ENCODE measurements at regions not wholly inside any gene's neighbourhood (a gene's known extent, or its start where the extent isn't known, plus 50 kb on each side); places are given as distances from the start of the nearest gene placed in this dataset.

GRCh38 chr4:116899561-116899960, 185.8 kb downstream of the TRAM1L1 start:
- DNase-seq, result no peak
- peaks cover 3% of the 10 kb centered on the region for H3K27me3 Mint-ChIP-seq (ENCODE audit: insufficient read depth, unreplicated experiment)
- no TSS peak for BruUV-seq (replicated peaks)

GRCh38 chr4:116885579-116885978, 199.8 kb downstream of the TRAM1L1 start:
- no peak for DNase-seq

More at GRCh38 chr4:116899561-116899960, 185.8 kb downstream of the TRAM1L1 start:
- H3K4me1 ChIP-seq, result no peaks in the 10 kb centered on the region
- POLR2A ChIA-PET, result no interaction called here
- no peaks in the 10 kb centered on the region for H3K9me3 Mint-ChIP-seq (ENCODE audit: unreplicated experiment)
- H3K36me3 Mint-ChIP-seq (ENCODE audit: insufficient read depth, unreplicated experiment), result no peaks in the 10 kb centered on the region
- H3K27ac Mint-ChIP-seq (ENCODE audit: unreplicated experiment), result no peak overlapping the region
- no peaks in the 10 kb centered on the region for H3K9me3 ChIP-seq
- no peaks in the 10 kb centered on the region for H3K4me1 Mint-ChIP-seq (ENCODE audit: low read depth, unreplicated experiment)
- intact Hi-C loops (cut with micrococcal nuclease; ENCODE audit: unreplicated experiment), result no loop called here
- H3K4me3 ChIP-seq (ENCODE audit: low read depth, low read length), result no peak overlapping the region
- H3K36me3 ChIP-seq (ENCODE audit: control insufficient read depth, insufficient read depth, low read length), result no peaks in the 10 kb centered on the region
- TF ChIP-seq CTCF (IDR thresholded peaks at IDR 0.05; ENCODE audit: insufficient read depth in 1 of 2, low read depth in 1 of 2, low read length in 1 of 2, severe bottlenecking in 1 of 2, unreplicated experiment in 1 of 2), result no peak
- no peak overlapping the region for H3K4me3 Mint-ChIP-seq (ENCODE audit: unreplicated experiment)
- CTCF ChIA-PET, result no interaction called here
- H3K27me3 ChIP-seq (replicated peaks; ENCODE audit: control insufficient read depth, insufficient read depth, low read length), result no peaks in the 10 kb centered on the region

GRCh38 chr4:116882503-116882902, 202.9 kb downstream of the TRAM1L1 start:
- intact Hi-C loops (cut with micrococcal nuclease; ENCODE audit: unreplicated experiment), result no loop called here
- H3K36me3 ChIP-seq (ENCODE audit: control insufficient read depth, insufficient read depth, low read length), result no peaks in the 10 kb centered on the region
- BruUV-seq (replicated peaks), result no TSS peak
- no peak for TF ChIP-seq CTCF (IDR thresholded peaks at IDR 0.05; ENCODE audit: insufficient read depth in 1 of 2, low read depth in 1 of 2, low read length in 1 of 2, severe bottlenecking in 1 of 2, unreplicated experiment in 1 of 2)
- ChIA-PET POLR2A (no interaction called here), CTCF (no interaction called here)
- H3K27me3 ChIP-seq (replicated peaks; ENCODE audit: control insufficient read depth, insufficient read depth, low read length), result no peaks in the 10 kb centered on the region
- H3K4me1 ChIP-seq, result no peaks in the 10 kb centered on the region
- no peaks in the 10 kb centered on the region for H3K36me3 Mint-ChIP-seq (ENCODE audit: insufficient read depth, unreplicated experiment)
- H3K4me1 Mint-ChIP-seq (ENCODE audit: low read depth, unreplicated experiment), result no peaks in the 10 kb centered on the region
- H3K9me3 ChIP-seq, result no peaks in the 10 kb centered on the region
- no peaks in the 10 kb centered on the region for H3K27me3 Mint-ChIP-seq (ENCODE audit: insufficient read depth, unreplicated experiment)
- no peak for DNase-seq
- no peaks in the 10 kb centered on the region for H3K9me3 Mint-ChIP-seq (ENCODE audit: unreplicated experiment)
- H3K4me3 Mint-ChIP-seq (ENCODE audit: unreplicated experiment), result no peak overlapping the region
- no peak overlapping the region for H3K4me3 ChIP-seq (ENCODE audit: low read depth, low read length)
- H3K27ac Mint-ChIP-seq (ENCODE audit: unreplicated experiment), result no peak overlapping the region

More at GRCh38 chr4:116885579-116885978, 199.8 kb downstream of the TRAM1L1 start:
- H3K27me3 ChIP-seq (replicated peaks; ENCODE audit: control insufficient read depth, insufficient read depth, low read length), result no peaks in the 10 kb centered on the region
- no TSS peak for BruUV-seq (replicated peaks)
- no peak for TF ChIP-seq CTCF (IDR thresholded peaks at IDR 0.05; ENCODE audit: insufficient read depth in 1 of 2, low read depth in 1 of 2, low read length in 1 of 2, severe bottlenecking in 1 of 2, unreplicated experiment in 1 of 2)
- no peaks in the 10 kb centered on the region for H3K4me1 ChIP-seq
- intact Hi-C loops (cut with micrococcal nuclease; ENCODE audit: unreplicated experiment), result no loop called here
- no peaks in the 10 kb centered on the region for H3K9me3 ChIP-seq
- POLR2A ChIA-PET, result no interaction called here
- Mint-ChIP-seq H3K36me3 (ENCODE audit: insufficient read depth, unreplicated experiment) (no peaks in the 10 kb centered on the region), H3K4me3 (ENCODE audit: unreplicated experiment) (no peak overlapping the region), H3K4me1 (ENCODE audit: low read depth, unreplicated experiment) (no peaks in the 10 kb centered on the region), H3K27ac (ENCODE audit: unreplicated experiment) (no peak overlapping the region), H3K9me3 (ENCODE audit: unreplicated experiment) (no peaks in the 10 kb centered on the region), H3K27me3 (ENCODE audit: insufficient read depth, unreplicated experiment) (no peaks in the 10 kb centered on the region)
- CTCF ChIA-PET, result no interaction called here
- H3K36me3 ChIP-seq (ENCODE audit: control insufficient read depth, insufficient read depth, low read length), result no peaks in the 10 kb centered on the region
- no peak overlapping the region for H3K4me3 ChIP-seq (ENCODE audit: low read depth, low read length)
